GM18519 (cell line): ENCODE measurements at regions not wholly inside any gene's neighbourhood (a gene's known extent, or its start where the extent isn't known, plus 50 kb on each side); places are given as distances from the start of the nearest gene placed in this dataset.

Source experiments
- ATAC-seq: cut with Tn5 transposase; IDR thresholded peaks from one replicate; pipeline ENCODE4 v1.9.1; 2021; ENCODE audit warnings: mild to moderate bottlenecking, moderate library complexity; ENCODE audit not compliant: unreplicated experiment, low FRiP score

- no peak for ATAC-seq
Observed at GRCh38 chr1:216898801-216899200, 175.6 kb upstream of the ESRRG start.

DNA sequence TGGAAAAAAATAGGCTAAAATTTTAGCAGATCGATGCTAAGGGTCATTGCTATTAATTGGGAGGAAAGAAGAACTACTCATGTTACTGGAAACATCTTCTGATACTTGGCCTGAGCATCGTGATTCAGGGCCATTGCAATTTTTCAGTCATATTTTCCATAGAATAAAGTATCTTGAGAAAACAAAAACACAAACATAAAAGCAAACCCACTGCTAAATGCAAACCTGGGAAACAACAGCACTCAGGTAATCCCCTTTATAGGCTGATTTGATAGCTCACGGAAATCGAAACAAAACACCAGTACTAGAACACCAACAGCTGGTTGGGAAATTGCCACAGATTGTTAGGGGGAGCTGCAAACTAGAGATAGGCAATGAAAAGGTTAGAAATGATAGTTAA lies 172.9 kb upstream of the ESRRG start:
- ATAC-seq = no peak

DNA sequence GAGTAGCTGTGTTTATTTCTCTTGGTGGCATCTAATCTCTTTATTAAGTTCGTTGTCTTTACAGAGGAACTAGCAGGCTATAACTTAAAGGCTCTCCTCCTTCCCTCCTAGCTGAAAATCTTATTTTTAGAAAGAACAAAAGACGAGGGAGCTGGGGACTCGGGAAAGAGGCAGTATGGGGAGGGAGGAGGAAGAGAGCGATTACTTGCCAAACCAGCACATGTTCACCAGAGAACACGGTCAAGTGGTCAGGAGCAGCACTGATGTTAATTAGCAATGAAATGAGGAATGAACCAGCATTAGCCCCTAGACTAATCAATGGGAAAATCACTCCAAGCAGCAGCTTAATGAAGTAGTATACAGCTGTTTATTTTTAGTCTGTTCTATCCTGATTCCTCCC lies 171.3 kb upstream of the ESRRG start:
- ATAC-seq = no peak

DNA sequence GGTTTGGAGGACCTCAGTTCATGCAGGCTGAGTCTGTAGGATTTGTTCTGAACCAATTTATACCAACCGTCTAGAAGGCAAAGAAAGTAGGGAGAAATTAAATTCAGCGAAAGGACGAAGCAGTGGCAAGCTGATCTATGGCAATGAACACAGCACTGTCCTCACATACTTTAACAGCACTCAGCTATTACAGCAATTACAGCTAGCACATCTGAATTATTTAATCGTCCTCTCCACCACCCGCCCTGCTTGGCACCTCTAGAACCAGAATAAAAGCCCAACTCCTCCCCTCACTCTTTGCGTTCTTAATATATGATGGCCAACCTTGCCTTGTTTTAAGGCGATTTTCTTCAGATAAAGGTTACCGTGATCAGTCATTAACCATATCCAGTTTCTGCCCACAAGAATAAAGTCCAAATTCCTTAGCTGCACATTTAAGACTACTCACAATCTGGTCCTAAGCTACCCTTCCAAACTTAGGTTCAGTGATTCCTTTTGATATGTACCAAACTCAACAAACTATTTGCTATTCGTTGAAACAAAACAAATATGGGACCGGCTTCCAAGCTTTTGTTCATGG lies 169.4 kb upstream of the ESRRG start:
- no peak for ATAC-seq

GRCh38 chr1:216890871-216891270 lies 167.6 kb upstream of the ESRRG start:
- no peak for ATAC-seq

DNA sequence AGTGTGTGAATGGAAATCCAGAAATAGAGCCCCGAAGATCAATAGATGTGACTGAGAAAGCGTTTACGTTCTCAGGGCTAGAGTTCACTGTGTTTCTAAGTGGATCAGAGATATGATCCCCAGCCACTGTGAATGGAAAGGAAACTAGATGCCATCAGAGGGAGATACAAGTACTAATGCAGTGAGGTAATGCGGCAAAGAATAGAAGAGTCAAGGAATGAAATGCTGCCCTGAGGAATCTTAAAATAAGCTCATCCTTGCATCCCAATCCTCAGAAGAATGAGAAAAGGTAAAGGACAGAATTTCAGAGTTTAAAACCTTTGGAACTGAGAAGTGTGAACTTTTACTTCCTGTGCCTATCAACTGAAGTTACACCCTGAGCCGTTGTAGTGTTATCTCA lies 165.5 kb upstream of the ESRRG start:
- no peak for ATAC-seq

DNA sequence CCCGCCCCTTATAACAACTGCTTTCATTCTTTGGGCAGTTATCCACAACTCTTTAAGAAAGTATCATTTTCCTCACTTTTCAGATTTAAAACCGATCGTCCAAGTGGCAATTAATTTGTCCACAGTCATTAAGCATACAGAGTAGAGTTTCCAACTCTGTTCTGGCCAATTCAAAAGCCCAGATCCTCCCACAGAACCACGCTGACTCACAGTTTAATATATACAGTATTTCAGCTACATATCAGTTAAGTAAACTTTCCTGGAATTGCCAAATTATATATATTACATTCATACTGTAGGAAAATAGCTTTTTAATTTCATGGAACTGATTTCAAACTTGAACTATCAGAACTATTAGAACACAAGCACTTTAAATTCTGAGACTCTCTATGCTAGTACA lies 163.8 kb upstream of the ESRRG start:
- ATAC-seq = no peak

DNA sequence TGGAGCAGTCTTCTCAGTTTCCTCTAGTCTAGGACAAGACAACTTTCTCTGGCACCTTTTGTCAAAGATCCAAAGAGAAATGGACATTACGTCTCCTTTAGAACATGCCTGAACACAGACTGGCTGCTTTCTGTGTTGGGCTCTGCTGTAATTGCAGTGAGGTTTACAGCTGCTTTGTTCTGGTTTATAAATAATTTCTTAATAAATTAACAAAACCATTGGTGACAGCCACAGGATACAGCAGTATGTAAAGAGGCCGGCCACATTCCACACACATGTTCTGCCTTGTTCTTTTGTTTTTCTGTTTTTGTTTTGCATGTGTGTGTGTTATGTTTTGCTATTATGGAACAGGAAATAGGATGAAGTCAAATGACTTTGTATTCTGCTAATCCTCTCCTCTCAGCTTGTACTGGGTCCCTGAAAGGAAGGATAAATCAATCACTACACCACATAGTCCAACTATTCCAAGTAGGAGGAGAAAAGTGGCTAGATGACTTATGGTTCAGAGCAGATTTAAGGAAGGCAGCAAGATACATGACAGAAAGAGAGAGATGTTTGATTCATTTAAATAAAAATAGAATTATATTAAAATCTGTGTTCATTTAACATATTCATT lies 161.5 kb upstream of the ESRRG start:
- ATAC-seq = no peak

GRCh38 chr1:216883518-216883917 lies 160.3 kb upstream of the ESRRG start:
- ATAC-seq = no peak

- ATAC-seq = no peak
Observed at GRCh38 chr1:216881695-216882094, 158.5 kb upstream of the ESRRG start.

DNA sequence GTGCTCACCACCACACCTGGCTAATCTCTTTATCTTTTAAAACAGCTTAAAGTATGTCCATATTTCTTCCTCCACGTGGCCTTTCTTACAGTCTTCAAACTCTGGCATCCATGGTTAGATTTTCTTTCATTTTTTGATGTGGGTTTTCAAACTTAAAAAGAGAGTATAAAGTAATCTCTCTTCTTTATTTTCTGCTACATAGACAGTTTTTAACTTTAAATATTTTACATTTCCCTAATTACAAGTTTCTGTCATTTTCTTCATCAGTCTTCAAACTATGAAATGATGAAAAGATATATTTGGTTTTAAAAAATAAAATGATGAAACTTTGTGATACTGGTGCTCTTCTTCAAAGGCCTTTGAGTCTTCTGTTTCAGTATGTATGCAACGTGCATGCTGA lies 143.5 kb upstream of the ESRRG start:
- no peak for ATAC-seq

- ATAC-seq = no peak
Observed at GRCh38 chr1:216855810-216856209, 132.6 kb upstream of the ESRRG start.

GRCh38 chr1:216854836-216855484 lies 131.7 kb upstream of the ESRRG start:
- no peak for ATAC-seq

GRCh38 chr1:216851073-216851472 lies 127.8 kb upstream of the ESRRG start:
- ATAC-seq = no peak

- ATAC-seq = no peak
Observed at GRCh38 chr1:216849146-216849545, 125.9 kb upstream of the ESRRG start.

DNA sequence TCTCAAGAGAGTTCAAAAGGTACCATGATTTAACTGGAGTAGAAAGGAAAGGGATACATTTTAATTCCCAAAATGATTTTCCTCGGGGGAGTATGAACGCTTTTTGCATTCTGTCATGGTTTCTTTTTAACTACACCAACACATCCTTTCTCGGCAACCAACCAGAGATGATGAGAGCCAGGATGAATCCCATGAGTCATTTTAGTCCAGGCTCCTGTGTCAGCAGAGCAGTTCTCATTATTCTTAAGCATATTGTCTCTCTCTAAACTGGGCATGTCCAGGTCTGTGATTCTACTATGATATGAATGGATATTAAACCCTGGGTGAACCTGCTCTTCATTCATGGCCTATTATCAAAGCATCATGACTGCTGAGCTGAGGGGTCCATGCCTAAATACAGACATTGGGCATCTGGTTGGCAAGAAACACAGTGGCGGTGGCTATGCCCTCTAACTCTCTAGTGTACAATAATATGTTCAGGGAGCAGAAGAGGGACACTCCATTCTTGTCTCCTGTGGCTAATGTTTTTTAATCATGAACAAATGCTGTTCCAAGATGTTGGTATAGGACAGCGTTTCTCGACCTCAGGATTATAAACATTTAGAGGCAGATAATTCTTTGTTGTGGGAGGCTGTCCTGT lies 124.3 kb upstream of the ESRRG start:
- ATAC-seq = no peak

GRCh38 chr1:216846339-216846738 lies 123.1 kb upstream of the ESRRG start:
- ATAC-seq = no peak

- ATAC-seq = no peak
Observed at GRCh38 chr1:216843409-216843808, 120.2 kb upstream of the ESRRG start.

GRCh38 chr1:216841165-216841564 lies 117.9 kb upstream of the ESRRG start:
- no peak for ATAC-seq

DNA sequence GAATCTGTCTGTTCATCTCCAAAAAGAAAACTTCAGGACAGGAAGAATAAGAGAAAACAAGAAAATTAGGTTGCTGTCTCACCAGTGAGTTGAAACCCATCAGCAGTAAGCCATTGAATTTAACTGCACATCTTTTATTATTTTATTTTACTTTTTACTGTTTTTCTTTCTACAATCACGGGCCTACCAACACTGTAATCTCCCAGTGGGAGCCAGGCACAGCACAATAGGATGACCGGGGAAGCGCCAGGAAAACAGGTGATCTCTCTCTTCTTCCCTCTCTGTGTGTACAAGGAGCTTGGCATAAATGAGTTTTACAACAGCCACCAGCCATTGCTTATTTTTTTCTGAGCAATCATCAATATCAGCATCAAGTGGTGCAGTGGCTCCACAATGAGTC lies 113.1 kb upstream of the ESRRG start:
- ATAC-seq = no peak

DNA sequence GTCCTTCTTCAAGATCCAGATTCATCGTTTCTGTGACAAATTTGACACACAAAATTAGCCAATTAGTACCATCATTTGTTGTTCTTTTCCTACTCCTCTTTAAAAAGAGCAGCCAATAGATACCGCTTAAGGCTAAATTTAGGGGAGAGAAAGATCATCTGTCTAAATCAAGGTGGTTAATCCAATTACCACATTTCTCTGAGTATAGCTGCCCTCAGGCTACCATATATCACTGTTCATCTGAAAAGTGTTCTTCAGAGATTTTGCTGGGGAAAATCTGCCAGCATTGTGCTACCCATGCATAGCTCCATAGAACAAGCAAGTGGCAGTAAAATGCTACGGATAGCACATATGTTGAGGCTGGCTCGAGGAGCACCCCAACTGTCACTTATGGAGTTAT lies 110.3 kb upstream of the ESRRG start:
- no peak for ATAC-seq

GRCh38 chr1:216832192-216832591 lies 109.0 kb upstream of the ESRRG start:
- ATAC-seq = no peak
